ENCODE measurements at regions not wholly inside any gene's neighbourhood (a gene's known extent, or its start where the extent isn't known, plus 50 kb on each side); places are given as distances from the start of the nearest gene placed in this dataset.

- Histone ChIP-seq H4K20me1 (ENCODE audit: insufficient read depth) (no peaks in the 10 kb centered on the region), H2AFZ (no peak overlapping the region), H3K4me1 (ENCODE audit: insufficient read depth) (no peaks in the 10 kb centered on the region), H3K27ac (no peak overlapping the region), H3K9me3 (ENCODE audit: low read depth) (no peaks in the 10 kb centered on the region), H3K27me3 (replicated peaks; ENCODE audit: insufficient read depth) (no peaks in the 10 kb centered on the region), H3K79me2 (ENCODE audit: insufficient read depth) (no peaks in the 10 kb centered on the region), H3K4me2 (ENCODE audit: unreplicated experiment) (no peak overlapping the region), H3K9ac (no peak overlapping the region), H3K9me2 (ENCODE audit: insufficient read depth) (no peaks in the 10 kb centered on the region), H3K36me3 (ENCODE audit: low read depth) (no peaks in the 10 kb centered on the region), H3K4me3 (no peak overlapping the region), H3F3A (ENCODE audit: insufficient read depth) (no peaks in the 10 kb centered on the region)
- TF ChIP-seq EZH2phosphoT487 (IDR thresholded peaks at IDR 0.05; ENCODE audit: insufficient read depth, low read depth) (no peak), EZH2 (IDR thresholded peaks at IDR 0.05; ENCODE audit: insufficient read depth, poor library complexity, severe bottlenecking) (no peak)
- 0% methylated on average over 1 of the region's 1 CpG for WGBS, 2 experiments (ENCODE audit: low coverage in 1 of 2, low lambda C conversion rate in 2 of 2, missing lambda C conversion rate in 2 of 2)
- in situ Hi-C loops (cut with MboI), result no loop called here
- no peak for DNase-seq
These were observed 1173.0 kb downstream of the VRK1 start for GRCh38 chr14:97970222-97970621.

GRCh38 chr14:97975216-97975615, 1178.0 kb downstream of the VRK1 start:
- Histone ChIP-seq H3F3A (ENCODE audit: insufficient read depth) (no peaks in the 10 kb centered on the region), H3K79me2 (ENCODE audit: insufficient read depth) (no peaks in the 10 kb centered on the region), H2AFZ (no peak overlapping the region), H3K27ac (no peak overlapping the region), H3K4me2 (ENCODE audit: unreplicated experiment) (no peak overlapping the region), H3K9me3 (ENCODE audit: low read depth) (no peaks in the 10 kb centered on the region), H3K36me3 (ENCODE audit: low read depth) (no peaks in the 10 kb centered on the region), H4K20me1 (ENCODE audit: insufficient read depth) (no peaks in the 10 kb centered on the region), H3K4me1 (ENCODE audit: insufficient read depth) (peaks cover 5% of the 10 kb centered on the region; the same call in 1 of the 2 replicates), H3K9ac (no peak overlapping the region), H3K9me2 (ENCODE audit: insufficient read depth) (no peaks in the 10 kb centered on the region), H3K27me3 (replicated peaks; ENCODE audit: insufficient read depth) (no peaks in the 10 kb centered on the region), H3K4me3 (no peak overlapping the region)
- in situ Hi-C loops (cut with MboI), result no loop called here
- TF ChIP-seq EZH2 (IDR thresholded peaks at IDR 0.05; ENCODE audit: insufficient read depth, poor library complexity, severe bottlenecking), result no peak
- no peak for DNase-seq
- WGBS, 2 experiments (ENCODE audit: low coverage in 1 of 2, low lambda C conversion rate in 2 of 2, missing lambda C conversion rate in 2 of 2), result 54 to 63% methylated on average over 3 of the region's 3 CpGs

DNA sequence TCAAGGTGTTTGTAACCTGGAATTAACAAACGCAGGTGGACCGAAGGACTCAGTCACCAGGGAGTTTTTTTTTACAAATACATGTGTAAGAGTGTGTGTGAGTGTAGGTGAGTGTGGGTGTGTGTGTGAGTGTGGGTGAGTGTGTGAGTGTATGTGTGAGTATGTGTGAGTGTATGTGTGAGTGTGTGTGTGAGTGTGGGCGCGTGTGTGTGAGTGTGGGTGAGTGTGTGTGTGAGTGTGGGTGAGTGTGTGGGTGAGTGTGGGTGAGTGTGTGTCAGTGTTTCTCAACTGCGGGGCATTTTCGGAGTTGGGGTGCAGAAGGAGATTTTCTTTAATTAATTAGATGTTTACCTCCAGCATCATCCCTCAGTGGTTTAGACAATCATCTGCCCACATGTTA, 1178.8 kb downstream of the VRK1 start:
- no peak for DNase-seq
- no peaks in the 10 kb centered on the region for H3K36me3 ChIP-seq (ENCODE audit: low read depth)
- no peak overlapping the region for H3K27ac ChIP-seq
- no peaks in the 10 kb centered on the region for H3K79me2 ChIP-seq (ENCODE audit: insufficient read depth)
- no peak overlapping the region for H3K4me2 ChIP-seq (ENCODE audit: unreplicated experiment)
- no peaks in the 10 kb centered on the region for H3K9me2 ChIP-seq (ENCODE audit: insufficient read depth)
- H3K4me1 ChIP-seq (ENCODE audit: insufficient read depth), result peaks cover 5% of the 10 kb centered on the region; the same call in 1 of the 2 replicates
- in situ Hi-C loops (cut with MboI), result no loop called here
- no peak overlapping the region for H3K4me3 ChIP-seq
- no peak for TF ChIP-seq EZH2phosphoT487 (IDR thresholded peaks at IDR 0.05; ENCODE audit: insufficient read depth, low read depth)
- no peak for TF ChIP-seq EZH2 (IDR thresholded peaks at IDR 0.05; ENCODE audit: insufficient read depth, poor library complexity, severe bottlenecking)
- no peaks in the 10 kb centered on the region for H3K27me3 ChIP-seq (replicated peaks; ENCODE audit: insufficient read depth)
- no peak overlapping the region for H3K9ac ChIP-seq
- no peaks in the 10 kb centered on the region for H3F3A ChIP-seq (ENCODE audit: insufficient read depth)
- no peaks in the 10 kb centered on the region for H3K9me3 ChIP-seq (ENCODE audit: low read depth)
- H2AFZ ChIP-seq, result no peak overlapping the region
- H4K20me1 ChIP-seq (ENCODE audit: insufficient read depth), result no peaks in the 10 kb centered on the region
- 34 to 57% methylated on average over 3 to 6 of the region's 6 CpGs for WGBS, 2 experiments (ENCODE audit: low coverage in 1 of 2, low lambda C conversion rate in 2 of 2, missing lambda C conversion rate in 2 of 2)

DNA sequence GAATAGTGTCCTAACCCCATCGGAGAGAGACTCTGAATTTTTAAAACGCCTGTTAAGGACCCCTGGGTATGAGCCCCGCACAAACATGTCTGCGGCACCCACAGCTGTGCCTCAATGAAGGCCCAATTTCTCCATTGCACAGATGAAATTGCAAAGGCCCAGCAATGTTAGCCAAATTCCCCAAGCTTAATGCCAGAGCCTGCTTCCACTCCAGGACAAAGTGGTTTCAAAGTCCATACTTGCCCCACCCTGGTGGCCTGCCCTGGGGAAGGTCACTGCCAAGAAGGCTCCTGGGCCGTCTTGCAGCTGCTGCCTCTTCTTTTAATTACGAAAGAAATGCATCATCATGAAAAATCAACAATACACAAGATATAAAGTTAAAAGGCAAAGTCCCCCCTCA, 1179.7 kb downstream of the VRK1 start:
- Histone ChIP-seq H3K27me3 (replicated peaks; ENCODE audit: insufficient read depth) (no peaks in the 10 kb centered on the region), H3K4me3 (no peak overlapping the region), H3K4me1 (ENCODE audit: insufficient read depth) (peaks cover 5% of the 10 kb centered on the region; the same call in 1 of the 2 replicates), H3K9me2 (ENCODE audit: insufficient read depth) (no peaks in the 10 kb centered on the region), H3F3A (ENCODE audit: insufficient read depth) (no peaks in the 10 kb centered on the region), H4K20me1 (ENCODE audit: insufficient read depth) (no peaks in the 10 kb centered on the region), H3K4me2 (ENCODE audit: unreplicated experiment) (no peak overlapping the region), H3K9ac (no peak overlapping the region), H3K36me3 (ENCODE audit: low read depth) (no peaks in the 10 kb centered on the region), H3K27ac (no peak overlapping the region), H2AFZ (no peak overlapping the region), H3K79me2 (ENCODE audit: insufficient read depth) (no peaks in the 10 kb centered on the region), H3K9me3 (ENCODE audit: low read depth) (no peaks in the 10 kb centered on the region)
- TF ChIP-seq EZH2 (IDR thresholded peaks at IDR 0.05; ENCODE audit: insufficient read depth, poor library complexity, severe bottlenecking) (no peak), EZH2phosphoT487 (IDR thresholded peaks at IDR 0.05; ENCODE audit: insufficient read depth, low read depth) (no peak)
- DNase-seq, result no peak
- 18 to 19% methylated on average over 6 of the region's 6 CpGs for WGBS, 2 experiments (ENCODE audit: low coverage in 1 of 2, low lambda C conversion rate in 2 of 2, missing lambda C conversion rate in 2 of 2)
- in situ Hi-C loops (cut with MboI), result no loop called here

Measured in GM23248 (cell line).